IgD-negative memory B cell (primary cell): ENCODE measurements at regions not wholly inside any gene's neighbourhood (a gene's known extent, or its start where the extent isn't known, plus 50 kb on each side); places are given as distances from the start of the nearest gene placed in this dataset.

Source experiments
- H3K27ac Mint-ChIP-seq, 3 donors: one replicate each; pipeline ENCODE4 v1.8.0; 2020 to 2022; ENCODE audit warnings: mild to moderate bottlenecking in 3 of 3, mixed read lengths in 3 of 3, moderate library complexity in 1 of 3
- H3K27me3 Mint-ChIP-seq: one replicate; pipeline ENCODE4 v1.8.0; 2021; ENCODE audit warnings: mixed read lengths
- H3K36me3 Mint-ChIP-seq: one replicate; pipeline ENCODE4 v1.8.0; 2020; ENCODE audit warnings: mild to moderate bottlenecking, mixed read lengths
- H3K4me1 Mint-ChIP-seq, 3 donors: one replicate each; pipeline ENCODE4 v1.8.0; 2020 to 2022; ENCODE audit warnings: mixed read lengths in 3 of 3, mild to moderate bottlenecking in 1 of 3
- H3K4me3 Mint-ChIP-seq, 4 donors: one replicate each; pipeline ENCODE4 v1.8.0; 2020 to 2022; ENCODE audit warnings: mild to moderate bottlenecking in 4 of 4, mixed read lengths in 4 of 4, moderate library complexity in 3 of 4
- H3K9me3 Mint-ChIP-seq, 3 donors: one replicate each; pipeline ENCODE4 v1.8.0; 2020 to 2021; ENCODE audit warnings: mixed read lengths in 3 of 3, mild to moderate bottlenecking in 1 of 3

DNA sequence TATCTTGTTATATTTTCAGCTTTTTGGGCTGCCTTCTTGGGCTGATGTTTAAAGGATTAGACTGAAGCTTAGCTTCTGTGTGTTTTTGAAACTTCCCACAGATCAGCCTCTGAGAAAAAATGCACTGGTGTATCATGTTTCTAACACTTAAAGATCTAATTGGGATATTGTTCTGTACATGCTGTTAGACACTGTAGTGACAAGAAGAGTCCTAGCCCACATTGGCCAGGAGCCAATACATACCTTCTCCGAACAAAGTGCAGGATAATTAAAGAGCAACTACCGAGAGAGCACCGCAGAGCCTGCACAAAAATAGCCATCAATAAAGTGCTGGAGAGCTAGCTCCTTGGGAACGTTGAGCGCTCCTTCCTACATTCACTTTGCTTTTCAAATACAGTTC lies 289.4 kb upstream of the SP8 start:
- Mint-ChIP-seq H3K36me3 (no peaks in the 10 kb centered on the region), H3K27ac (no peak overlapping the region), H3K4me1 (no peaks in the 10 kb centered on the region), H3K4me3 (no peak overlapping the region), H3K27me3 (no peaks in the 10 kb centered on the region), H3K9me3 (no peaks in the 10 kb centered on the region)

DNA sequence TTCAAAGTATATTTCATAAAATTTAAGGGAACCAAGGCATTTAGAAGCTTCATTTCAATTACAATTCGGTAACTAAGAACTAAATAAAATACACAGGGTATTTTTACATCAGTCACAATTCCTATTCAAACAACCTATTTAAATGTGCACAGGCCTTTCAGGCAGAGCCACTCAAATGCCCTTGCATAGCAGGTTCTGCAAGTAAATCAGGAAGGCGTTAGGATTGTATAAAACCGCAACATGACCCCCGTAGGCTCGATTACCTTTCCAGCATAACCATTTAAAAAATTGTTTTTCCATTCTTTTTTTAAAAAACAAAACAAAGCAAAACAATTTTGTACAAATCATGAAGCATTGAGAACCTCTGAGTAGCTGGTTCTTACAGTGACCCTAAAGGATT lies 289.9 kb upstream of the SP8 start:
- no peaks in the 10 kb centered on the region for H3K27me3 Mint-ChIP-seq
- H3K36me3 Mint-ChIP-seq: no peaks in the 10 kb centered on the region
- H3K9me3 Mint-ChIP-seq: no peaks in the 10 kb centered on the region
- no peaks in the 10 kb centered on the region for H3K4me1 Mint-ChIP-seq
- H3K4me3 Mint-ChIP-seq: no peak overlapping the region
- H3K27ac Mint-ChIP-seq: no peak overlapping the region

DNA sequence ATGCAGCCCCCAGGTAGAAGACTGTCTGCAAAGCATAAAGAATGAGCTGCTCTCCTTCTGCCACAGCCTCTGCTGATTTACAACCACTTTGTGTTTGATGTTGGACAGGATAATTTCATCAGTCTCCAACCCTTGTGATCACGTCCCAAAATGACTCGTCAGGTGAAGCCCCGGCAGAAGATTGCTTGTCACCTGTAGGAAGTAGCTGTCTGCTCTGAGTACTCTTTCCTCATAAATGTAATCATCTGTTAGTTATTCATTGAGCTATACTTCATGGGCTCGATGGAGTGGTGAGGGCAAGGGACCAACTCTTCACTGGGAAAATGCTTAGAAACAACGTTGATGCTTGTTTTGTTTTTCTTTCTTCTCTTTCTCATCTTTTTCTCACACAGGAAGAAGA lies 290.9 kb upstream of the SP8 start:
- no peaks in the 10 kb centered on the region for H3K36me3 Mint-ChIP-seq
- no peak overlapping the region for H3K27ac Mint-ChIP-seq
- H3K4me1 Mint-ChIP-seq: no peaks in the 10 kb centered on the region
- H3K9me3 Mint-ChIP-seq: no peaks in the 10 kb centered on the region
- H3K27me3 Mint-ChIP-seq: no peaks in the 10 kb centered on the region
- H3K4me3 Mint-ChIP-seq: no peak overlapping the region

DNA sequence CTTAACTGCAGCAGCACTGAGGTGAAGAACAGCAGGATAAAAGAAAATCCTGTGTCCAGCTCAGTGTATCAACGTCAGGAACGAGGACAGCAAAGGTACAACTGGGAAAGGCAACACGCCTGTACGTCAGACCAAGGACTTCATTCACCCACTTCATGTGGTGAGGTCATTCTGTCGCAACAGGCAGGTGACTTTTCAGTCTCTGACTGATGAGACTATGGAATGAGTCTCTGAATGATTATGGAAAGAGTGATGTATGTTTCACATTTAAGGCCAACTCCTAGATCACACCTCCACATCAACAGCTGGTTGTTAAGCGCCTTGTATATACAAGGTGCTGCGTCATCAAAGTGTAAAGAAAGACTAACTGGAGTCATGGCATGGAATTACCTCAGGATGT lies 297.6 kb upstream of the SP8 start:
- no peak overlapping the region for H3K27ac Mint-ChIP-seq
- no peak overlapping the region for H3K4me3 Mint-ChIP-seq
- peaks cover 0 to 3% (median 0%) of the 10 kb centered on the region in 3 donors for H3K9me3 Mint-ChIP-seq
- peaks cover 3% of the 10 kb centered on the region for H3K36me3 Mint-ChIP-seq
- H3K4me1 Mint-ChIP-seq: no peaks in the 10 kb centered on the region
- no peaks in the 10 kb centered on the region for H3K27me3 Mint-ChIP-seq

DNA sequence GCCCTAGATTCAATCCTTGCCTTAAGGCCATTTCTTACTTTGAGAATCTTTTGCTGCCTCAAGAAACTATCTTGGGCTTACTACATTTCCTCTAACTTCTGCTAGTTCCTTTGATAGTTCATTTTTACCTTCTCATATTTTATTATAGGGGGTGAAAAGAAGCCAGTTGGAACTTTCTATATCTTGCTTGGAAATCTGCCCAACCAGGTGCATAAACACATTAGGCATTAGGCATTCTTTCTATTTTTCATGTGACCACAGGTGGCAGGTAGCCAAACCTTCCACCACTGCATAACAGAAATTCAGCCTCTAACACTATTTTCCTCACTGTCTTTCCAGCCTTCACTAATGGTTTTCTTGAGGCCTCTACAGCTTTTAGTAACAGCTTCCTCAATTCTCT lies 300.0 kb upstream of the SP8 start:
- no peaks in the 10 kb centered on the region for H3K27me3 Mint-ChIP-seq

DNA sequence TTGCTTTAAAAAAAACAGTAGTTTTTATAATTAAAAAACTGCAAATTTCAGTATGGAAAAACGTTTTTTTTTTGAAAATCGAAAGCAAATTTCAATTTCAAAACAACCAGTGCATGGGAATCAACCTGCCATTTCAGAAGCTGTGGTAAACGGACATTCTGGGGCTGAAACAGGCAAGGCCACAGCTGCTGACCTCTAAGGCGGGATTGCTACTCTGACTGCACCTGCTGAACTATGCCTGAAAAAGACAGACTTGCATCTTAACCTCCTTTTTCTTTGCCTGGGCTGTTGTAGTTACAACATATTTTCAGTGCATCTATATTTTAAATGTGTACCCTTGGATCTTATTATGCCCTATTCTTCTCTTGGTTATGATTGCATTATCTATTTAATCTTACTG lies 303.0 kb upstream of the SP8 start:
- no peak overlapping the region for H3K27ac Mint-ChIP-seq
- peak overlapping the region in 1 of 4 donors; percentile 14 for H3K4me3 Mint-ChIP-seq
- peaks cover 3% of the 10 kb centered on the region for H3K36me3 Mint-ChIP-seq
- peaks cover 0 to 2% (median 0%) of the 10 kb centered on the region in 3 donors for H3K4me1 Mint-ChIP-seq
- H3K9me3 Mint-ChIP-seq: peaks cover 0 to 5% (median 3%) of the 10 kb centered on the region in 3 donors
- no peaks in the 10 kb centered on the region for H3K27me3 Mint-ChIP-seq

More for the DNA sequence above, 300.0 kb upstream of the SP8 start:
- Mint-ChIP-seq H3K27ac (no peak overlapping the region), H3K4me3 (no peak overlapping the region), H3K4me1 (no peaks in the 10 kb centered on the region), H3K9me3 (peaks cover 0 to 5% (median 0%) of the 10 kb centered on the region in 3 donors), H3K36me3 (peaks cover 3% of the 10 kb centered on the region)

DNA sequence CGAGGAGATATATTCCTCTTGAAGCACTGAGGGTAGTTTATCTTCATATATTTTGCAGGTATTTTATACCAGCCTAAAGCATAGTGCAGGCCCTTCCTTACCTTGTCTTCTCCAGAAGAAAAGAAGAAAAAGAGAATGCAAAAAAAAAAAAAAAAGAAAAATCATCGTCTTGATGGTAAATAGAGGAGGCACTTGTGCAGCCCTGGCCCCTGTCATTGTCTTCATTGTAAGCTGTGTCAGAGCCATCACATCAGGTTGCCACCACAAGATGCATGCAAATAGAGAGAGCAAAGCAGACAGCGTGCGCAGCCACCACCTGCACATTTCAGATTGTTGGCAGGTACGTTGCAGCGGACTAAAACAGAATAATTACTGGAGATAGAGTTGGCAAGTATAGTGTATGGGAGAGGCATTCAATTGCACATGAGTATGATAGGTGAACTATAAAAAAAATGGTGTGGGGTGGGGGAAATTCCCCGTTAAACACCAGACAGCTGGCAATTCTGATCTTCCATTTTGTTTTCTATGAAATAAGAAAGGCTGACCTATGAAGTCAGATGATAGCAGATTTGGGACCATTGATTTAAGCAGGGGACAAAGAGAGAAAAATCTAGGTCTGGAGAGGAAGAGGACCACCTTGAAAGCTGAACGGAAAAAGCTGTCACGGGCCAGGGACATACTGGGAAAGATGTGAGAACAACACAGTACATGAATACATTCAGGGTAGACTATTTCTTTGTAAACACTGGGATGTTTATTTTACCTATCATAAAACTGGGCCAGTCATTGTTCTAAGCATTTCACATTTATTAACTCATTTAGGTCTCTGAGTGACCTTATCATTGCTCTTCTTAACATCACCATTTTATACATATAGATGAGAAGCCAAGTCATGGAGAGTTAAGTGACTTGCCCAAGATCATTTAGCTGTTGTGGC lies 306.3 kb upstream of the SP8 start:
- Mint-ChIP-seq H3K27me3 (no peaks in the 10 kb centered on the region), H3K4me3 (no peak overlapping the region), H3K27ac (no peak overlapping the region), H3K4me1 (peaks cover 0 to 2% (median 2%) of the 10 kb centered on the region in 3 donors), H3K9me3 (peaks cover 0 to 5% (median 3%) of the 10 kb centered on the region in 3 donors), H3K36me3 (peaks cover 4% of the 10 kb centered on the region)

DNA sequence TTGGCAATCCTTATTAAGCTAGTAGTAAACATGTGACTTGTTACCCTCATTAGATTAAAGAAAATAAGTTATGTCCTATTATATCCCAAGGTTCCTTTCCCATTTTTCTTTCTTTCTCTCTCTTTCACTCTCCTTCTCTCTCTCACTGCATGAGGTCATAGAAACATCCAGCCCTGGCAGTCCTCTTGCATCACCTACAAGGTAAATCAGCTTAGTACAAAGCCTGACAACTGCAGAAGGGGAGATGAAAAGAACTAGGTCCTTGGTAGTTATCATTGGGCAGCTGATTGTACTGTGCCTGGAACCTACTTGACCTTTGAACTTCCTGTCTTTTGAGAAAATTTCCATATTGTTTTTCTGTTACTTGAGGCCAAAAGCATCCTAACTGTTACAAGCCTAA lies 307.9 kb upstream of the SP8 start:
- Mint-ChIP-seq H3K4me1 (peaks cover 0 to 2% (median 2%) of the 10 kb centered on the region in 3 donors), H3K36me3 (peaks cover 2% of the 10 kb centered on the region), H3K9me3 (peaks cover 0 to 5% (median 2%) of the 10 kb centered on the region in 3 donors), H3K4me3 (no peak overlapping the region), H3K27me3 (no peaks in the 10 kb centered on the region), H3K27ac (no peak overlapping the region)

DNA sequence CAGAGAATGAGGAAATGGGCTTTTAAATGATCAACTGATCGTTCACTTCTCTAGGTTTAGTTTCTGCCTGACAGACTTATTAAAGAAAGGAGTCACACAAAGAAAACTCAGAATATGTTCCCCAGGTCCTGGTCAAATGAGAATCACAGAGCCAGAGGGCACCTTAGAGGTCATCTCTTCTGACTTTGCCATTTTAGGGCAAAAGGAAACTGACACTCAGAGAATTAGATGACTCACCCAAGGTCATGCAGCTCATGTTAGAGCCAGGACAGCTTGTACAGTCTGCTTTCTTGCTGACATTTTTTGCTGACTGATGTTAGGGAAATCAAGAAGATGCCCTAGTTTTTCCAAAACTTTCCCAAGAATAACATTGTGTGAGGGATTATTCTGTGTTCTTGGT lies 312.7 kb upstream of the SP8 start:
- Mint-ChIP-seq H3K36me3 (peaks cover 3% of the 10 kb centered on the region), H3K4me3 (no peak overlapping the region), H3K9me3 (peaks cover 0 to 3% (median 0%) of the 10 kb centered on the region in 3 donors), H3K27ac (no peak overlapping the region), H3K4me1 (peaks cover 0 to 2% (median 0%) of the 10 kb centered on the region in 3 donors), H3K27me3 (peaks cover 4% of the 10 kb centered on the region)

DNA sequence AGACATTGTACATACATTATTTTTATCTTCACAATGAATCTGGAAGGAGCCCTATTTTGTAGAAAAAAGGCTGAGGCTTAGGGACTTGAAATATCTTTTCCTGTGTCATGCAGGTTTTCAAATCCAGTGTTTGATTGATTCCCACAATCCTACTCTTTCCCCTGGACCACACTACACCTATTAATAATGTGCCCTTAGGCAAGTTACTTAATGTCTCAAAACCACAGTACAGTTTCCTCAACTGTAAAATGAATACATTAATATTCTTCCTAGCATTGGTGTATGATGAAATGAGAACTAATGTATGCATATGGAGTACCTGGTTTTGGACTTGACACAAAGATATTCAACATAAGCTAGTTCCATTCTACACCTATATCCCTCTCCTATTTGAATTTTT lies 313.3 kb upstream of the SP8 start:
- Mint-ChIP-seq H3K27me3 (peaks cover 4% of the 10 kb centered on the region), H3K36me3 (peaks cover 3% of the 10 kb centered on the region), H3K4me1 (peaks cover 0 to 2% (median 0%) of the 10 kb centered on the region in 3 donors), H3K27ac (no peak overlapping the region), H3K4me3 (no peak overlapping the region), H3K9me3 (peaks cover 0 to 2% (median 0%) of the 10 kb centered on the region in 3 donors)

DNA sequence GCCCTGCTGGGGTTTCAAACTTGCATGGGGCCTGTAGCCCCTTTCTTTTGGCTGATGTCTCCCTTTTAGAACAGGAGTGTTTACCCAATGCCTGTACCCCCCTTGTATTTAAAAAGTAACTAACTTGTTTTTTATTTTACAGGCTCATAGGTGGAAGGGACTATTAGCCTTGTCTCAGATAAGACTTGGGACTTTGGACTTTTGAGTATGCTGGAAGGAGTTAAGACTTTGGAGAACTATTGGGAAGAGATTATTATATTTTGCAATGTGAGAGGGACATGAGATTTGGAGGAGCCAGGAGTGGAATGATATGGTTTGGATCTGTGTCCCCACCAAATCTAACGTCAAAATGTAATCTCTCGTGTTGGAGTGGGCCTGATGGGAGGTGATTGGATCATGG lies 314.9 kb upstream of the SP8 start:
- H3K4me1 Mint-ChIP-seq: peaks cover 0 to 2% (median 0%) of the 10 kb centered on the region in 3 donors
- H3K9me3 Mint-ChIP-seq: peaks cover 0 to 2% (median 0%) of the 10 kb centered on the region in 3 donors
- H3K36me3 Mint-ChIP-seq: peaks cover 3% of the 10 kb centered on the region
- peaks cover 5% of the 10 kb centered on the region for H3K27me3 Mint-ChIP-seq
- H3K27ac Mint-ChIP-seq: no peak overlapping the region
- no peak overlapping the region for H3K4me3 Mint-ChIP-seq

DNA sequence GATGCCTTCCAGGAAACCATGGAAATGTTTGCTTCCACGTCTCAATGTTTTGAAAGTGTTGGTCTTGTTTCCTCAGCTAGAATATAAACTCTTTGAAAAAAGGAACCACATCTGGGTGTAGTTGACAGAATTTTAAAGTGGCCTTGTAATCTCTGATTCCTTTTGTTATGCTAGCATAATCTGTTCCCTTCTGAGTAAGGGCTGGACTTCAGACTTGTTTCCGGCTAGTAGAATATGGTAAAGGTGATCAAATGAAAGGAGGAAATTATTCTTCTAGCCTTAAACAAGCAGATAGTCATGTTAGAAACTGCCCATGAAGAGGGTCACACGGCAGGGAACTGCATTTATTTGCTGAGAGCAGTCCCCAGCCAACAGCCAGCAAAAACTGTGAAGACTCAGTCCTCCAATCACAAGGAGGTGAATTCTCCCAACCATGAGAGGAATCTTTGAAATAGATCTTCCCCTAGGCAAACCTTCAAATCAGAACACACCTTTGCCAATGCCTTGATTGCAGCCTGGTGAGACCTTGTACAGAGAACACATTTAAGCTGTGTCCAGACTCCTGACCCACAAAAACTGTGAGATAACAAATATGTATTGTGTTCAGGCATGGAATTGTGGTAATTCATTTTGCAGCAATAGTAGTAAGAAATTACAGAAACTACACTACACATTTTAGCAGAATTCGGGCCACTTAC lies 316.9 kb upstream of the SP8 start:
- Mint-ChIP-seq H3K27ac (no peak overlapping the region), H3K27me3 (peaks cover 5% of the 10 kb centered on the region)

DNA sequence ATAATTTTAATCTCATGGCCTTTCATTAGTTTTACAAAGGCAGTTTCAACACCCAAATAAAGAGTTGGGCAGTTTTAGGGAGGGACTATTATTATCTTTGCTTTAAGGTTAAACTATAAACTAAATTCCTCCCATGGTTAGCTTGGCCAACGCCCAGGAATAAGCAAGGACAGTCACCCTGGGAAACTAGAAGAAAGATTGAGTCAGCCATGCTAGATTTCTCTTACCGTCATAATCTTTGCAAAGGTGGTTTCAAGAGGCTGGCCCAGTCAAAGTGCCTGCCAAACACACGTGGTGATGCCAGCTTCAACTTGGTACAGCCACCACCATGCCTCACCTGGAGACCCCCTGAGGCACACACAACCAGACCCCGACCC lies 317.4 kb upstream of the SP8 start:
- Mint-ChIP-seq H3K4me3 (no peak overlapping the region), H3K27ac (no peak overlapping the region), H3K36me3 (peaks cover 1% of the 10 kb centered on the region), H3K4me1 (no peaks in the 10 kb centered on the region), H3K9me3 (no peaks in the 10 kb centered on the region), H3K27me3 (peaks cover 5% of the 10 kb centered on the region)

More for the DNA sequence above, 316.9 kb upstream of the SP8 start:
- H3K4me3 Mint-ChIP-seq: no peak overlapping the region
- peaks cover 1% of the 10 kb centered on the region for H3K36me3 Mint-ChIP-seq
- peaks cover 0 to under 1% (median 0%) of the 10 kb centered on the region in 3 donors for H3K9me3 Mint-ChIP-seq
- H3K4me1 Mint-ChIP-seq: no peaks in the 10 kb centered on the region

DNA sequence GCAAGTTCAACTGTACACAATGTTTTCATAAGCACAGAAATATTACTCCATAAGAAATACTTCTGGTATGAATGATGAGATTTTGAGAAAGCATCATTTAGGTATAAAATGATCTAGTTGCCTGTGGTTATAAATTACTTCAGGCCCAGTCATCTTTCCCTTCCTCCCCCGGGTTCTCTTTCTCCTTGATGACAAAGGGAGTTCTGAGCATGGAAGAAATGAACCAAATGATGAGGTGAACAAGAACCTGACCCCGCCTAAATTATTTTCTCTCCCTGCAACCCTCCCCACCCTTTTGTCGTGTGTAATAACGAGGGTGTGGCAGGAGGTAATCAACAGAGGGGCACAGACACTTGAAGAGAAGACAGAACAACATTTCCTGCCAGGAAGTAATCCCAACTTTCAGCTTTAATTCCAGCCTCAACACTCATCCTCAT lies 319.6 kb upstream of the SP8 start:
- Mint-ChIP-seq H3K27ac (no peak overlapping the region), H3K4me1 (no peaks in the 10 kb centered on the region), H3K9me3 (no peaks in the 10 kb centered on the region), H3K36me3 (peaks cover 1% of the 10 kb centered on the region), H3K4me3 (no peak overlapping the region), H3K27me3 (peaks cover 5% of the 10 kb centered on the region)

DNA sequence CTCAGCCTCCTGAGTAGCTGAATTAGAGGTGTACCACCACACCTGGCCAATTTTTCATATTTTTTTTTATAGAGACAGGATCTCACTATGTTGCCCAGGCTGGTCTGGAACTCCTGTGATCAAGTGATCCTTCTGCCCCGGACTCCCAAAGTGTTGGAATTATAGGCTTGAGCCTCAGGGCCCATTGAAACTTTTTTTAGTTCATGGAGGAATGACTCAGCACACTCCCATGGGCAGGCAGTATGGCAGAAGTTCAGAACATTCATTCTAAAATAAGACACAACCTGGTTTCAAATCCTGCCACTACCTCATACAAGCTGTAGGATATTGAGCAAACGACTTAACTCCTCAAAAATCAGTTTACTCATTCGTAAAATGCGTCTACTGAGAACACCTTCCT lies 320.4 kb upstream of the SP8 start:
- Mint-ChIP-seq H3K27me3 (peaks cover 5% of the 10 kb centered on the region), H3K27ac (peak overlapping the region in 1 of 3 donors; percentile 31), H3K4me1 (no peaks in the 10 kb centered on the region)

More for the DNA sequence above, 320.4 kb upstream of the SP8 start:
- Mint-ChIP-seq H3K36me3 (peaks cover 1% of the 10 kb centered on the region), H3K9me3 (no peaks in the 10 kb centered on the region), H3K4me3 (no peak overlapping the region)
